NOMO-1 (cell line): ENCODE measurements at regions not wholly inside any gene's neighbourhood (a gene's known extent, or its start where the extent isn't known, plus 50 kb on each side); places are given as distances from the start of the nearest gene placed in this dataset.
"Not testable (repeated sequence)": the region's sequence is repeated elsewhere in the genome, so short reads cannot be mapped to it uniquely, and the experiment has no call there.

Experiments
- DNase-seq, 2 experiments: peaks; one replicate each; lab custom pipeline; 2025; ENCODE audit not compliant: unreplicated experiment in 2 of 2; lab: John Stamatoyannopoulos, UW

DNA sequence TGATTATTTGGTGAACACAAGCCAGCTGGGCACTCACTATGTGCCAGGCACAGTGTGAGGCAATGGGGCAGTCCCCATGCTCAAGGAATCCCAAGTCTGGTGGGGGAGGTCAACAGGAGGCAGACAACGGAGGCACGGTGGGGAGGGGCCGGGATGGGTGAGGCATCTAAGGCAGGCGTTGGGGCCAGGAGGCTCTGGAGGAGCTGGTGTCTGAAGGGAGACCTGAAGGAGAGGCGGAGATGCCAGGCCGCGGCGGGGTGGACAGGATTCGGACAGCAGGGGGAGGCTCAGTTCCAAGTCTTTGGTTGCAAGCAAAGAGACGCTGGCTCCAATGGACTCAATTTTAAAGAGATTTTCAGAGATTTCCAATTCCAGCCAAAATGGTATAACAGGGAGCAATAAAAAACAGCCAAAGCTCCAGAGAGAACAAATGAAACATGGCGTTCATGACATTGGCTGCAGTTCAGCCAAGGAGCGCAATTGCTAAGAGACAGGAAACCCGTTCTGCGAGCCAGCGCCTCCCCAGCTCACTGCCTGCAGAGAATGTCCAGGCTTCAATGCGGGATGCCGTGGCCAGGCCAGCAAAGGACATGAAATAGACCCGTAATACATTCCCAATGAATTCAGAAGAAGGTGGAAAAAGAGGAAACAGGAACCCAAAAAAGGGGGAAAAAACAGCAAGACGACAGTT, 105.2 kb upstream of the LRPAP1 start:
- DNase-seq, result no peak

DNA sequence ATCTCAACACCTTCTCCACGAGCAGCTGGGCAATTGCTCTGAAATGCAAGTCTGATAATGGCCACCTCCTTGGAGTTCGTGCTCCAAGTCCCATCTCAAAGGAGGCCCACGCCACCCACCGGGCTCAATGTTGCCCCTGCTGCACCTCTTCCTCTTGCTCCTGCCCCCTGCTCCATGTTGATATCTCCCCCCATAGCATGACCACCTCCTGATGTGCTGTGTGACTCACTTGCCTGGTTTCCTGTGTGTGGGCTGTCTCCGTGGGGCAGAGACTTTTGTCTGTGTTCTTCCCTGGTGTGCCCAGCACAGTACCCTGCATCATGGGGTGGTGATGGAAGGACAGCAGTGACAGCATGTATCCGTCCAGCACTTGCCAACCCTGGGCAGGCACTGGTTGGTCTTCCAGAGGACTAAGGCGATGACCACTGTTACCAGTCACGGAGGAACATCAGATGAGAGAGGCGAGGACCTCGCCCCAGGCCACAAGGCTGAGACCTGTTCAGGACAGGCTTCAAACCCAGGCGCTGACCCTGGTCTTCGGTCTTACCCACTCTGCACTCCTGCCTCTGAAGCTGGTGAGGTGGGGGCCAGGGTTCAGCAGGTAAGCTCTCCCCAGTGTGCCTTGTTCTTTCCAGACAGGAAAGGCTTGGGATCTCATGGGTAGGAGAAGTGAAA, 104.6 kb upstream of the LRPAP1 start:
- DNase-seq, result no peak

DNA sequence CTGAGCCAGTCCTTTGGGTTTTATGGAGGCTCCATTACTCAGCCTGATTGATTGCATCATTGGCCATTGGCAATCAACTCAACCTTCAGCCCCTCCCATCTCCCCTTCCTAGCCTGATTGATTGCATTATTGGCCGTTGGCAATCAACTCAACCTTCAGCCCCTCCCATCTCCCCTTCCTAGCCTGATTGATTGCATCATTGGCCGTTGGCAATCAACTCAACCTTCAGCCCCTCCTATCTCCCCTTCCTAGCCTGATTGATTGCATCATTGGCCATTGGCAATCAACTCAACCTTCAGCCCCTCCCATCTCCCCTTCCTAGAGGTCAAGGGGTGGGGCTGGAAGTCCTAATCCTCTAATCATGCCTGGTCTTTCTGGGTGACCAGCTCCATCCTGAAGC, 103.8 kb upstream of the LRPAP1 start:
- not testable (repeated sequence) for DNase-seq

DNA sequence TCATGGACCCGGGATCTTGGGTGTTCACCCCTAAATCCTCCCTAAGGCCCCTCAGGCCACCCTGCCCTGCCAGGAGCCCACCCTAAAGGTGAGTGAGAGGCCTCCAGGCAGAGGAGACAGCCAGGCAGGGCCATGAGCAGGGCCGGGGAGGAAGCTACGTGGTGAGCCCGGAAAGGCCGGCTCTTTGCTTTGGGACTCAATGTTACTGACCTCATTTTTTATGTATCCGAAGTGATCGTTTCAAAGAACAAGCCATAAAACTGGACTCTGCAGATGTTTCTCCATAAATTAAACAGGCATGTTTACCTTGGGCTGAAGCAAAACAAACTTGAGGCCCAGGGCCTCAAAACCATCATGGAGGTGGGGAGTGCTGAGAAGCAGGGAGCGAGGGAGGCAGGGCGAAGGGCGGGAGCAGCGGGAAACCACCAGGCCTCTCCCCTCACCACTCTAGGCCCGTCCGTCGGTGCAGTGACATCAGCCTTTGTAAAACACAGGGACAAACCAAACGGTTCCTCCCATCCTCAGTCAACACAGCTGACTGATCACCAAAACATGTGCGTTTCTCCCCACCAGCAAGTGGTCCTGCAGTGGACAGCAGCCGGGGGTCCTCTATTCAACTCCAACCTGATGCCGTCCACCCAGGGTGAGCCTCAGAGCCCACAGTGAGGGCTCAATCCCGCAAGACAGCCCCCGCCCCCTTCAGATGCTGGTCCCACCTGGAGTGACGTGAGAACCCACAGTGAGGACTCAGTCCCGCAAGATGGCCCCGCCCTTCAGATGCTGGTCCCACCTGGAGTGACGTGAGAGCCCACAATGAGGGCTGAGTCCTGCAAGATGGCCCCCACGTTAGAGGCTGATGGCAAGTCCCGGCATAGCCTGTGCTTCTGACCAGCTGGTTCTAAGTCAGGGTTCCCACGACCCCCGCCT, 102.9 kb upstream of the LRPAP1 start:
- DNase-seq, result no peak

DNA sequence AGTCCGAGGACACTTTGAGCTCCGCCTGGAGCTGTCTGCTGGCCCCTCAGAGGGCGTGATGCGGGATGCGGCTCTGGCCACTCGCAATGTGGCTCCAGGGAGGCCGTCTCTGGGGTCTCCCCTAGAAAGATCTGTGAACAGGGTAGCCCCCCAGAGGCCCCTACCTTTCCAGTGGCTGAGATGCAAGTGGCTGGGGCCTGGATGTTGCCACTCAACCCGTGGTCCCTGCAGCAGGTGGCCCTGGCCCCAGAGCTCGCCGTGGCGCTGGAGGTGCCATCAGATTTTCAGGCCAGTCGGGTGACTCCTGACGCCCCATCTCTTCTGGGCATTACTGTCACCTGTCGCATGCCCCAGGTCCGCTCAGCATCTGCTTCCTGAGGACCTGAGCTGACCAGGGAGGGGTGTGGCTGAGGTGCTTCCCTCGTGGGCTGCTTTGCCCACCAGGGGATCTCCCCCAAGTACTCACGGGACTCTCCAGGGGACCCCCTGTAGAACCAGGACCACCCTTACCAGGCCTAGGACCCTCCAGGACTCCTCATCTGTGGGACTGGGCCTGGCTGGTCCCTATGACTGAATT, 102.1 kb upstream of the LRPAP1 start:
- DNase-seq, result no peak

DNA sequence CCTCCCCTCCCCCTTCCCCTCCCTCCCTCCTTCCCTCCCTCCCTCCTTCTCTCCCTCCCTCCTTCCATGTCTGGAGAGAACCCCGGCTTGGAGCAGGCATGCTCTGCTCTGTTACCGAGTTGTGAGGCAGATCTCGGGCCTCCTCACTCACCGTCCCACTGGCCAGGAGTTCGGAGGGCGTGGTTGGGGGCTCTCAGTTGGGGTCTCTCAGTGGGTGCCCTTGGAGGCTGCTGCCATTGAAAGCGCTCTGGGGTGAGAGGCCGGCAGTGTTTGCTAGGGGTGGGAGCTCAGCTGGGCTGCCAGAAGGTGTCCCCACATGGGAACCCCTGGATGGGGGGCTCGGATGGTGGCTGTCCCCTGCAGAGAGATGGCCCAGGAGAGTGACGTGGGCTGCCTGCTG, 101.1 kb upstream of the LRPAP1 start:
- not testable (repeated sequence) for DNase-seq

DNA sequence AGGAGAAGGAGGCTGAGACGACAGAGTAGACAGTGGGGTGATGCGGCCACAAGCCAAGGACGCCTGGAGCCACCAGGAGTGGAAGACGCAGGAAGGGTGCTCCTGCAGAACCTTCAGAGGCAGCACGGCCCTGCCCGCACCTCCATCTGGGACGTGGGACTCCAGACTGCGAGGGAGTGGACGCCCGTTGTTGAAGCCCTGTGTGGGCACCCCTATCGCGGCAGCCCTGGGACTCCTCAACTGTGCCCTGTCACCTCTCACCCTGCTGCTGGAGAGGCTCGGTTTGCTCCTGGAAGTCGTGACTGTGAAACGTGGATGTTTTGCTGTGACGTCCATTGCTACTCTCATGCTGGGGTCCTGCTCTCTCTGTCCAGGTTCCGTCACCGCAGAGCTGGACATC, 100.6 kb upstream of the LRPAP1 start:
- not testable (repeated sequence) for DNase-seq

DNA sequence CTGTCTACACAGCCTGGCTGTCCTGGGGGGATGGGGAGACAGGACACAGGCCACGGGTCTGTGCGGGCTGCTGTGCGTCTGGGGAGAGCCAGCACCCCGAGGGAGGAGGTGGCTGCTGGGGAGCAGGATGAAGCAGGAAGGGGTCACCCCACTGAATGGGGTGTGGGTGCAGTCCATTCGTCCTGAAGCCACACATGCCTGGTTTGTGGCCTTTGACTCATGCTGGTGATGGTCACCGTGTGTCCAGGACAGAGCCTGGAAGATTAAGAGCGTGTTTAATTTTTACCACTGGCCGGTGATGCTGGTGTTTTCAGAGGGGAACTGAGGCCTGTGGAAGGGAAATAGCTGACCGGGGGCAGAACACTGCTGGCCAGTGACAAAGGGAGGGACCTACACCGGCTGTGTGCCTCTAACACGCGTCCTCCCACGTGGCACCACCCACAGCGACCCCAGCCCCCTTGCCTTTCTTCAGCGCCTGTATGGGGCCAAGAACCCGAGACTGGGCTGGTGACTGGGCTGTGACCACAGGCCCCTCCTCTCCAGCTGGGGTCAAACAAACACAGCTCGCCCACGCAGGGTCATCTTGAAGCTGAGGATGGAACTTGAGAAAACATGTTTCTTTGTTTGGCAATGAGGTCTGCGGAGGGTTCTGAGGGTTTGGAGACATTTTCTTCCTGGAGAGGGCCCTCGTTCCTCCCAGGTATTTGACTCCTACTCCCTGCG, 99.5 kb upstream of the LRPAP1 start:
- DNase-seq, result not testable (repeated sequence)

DNA sequence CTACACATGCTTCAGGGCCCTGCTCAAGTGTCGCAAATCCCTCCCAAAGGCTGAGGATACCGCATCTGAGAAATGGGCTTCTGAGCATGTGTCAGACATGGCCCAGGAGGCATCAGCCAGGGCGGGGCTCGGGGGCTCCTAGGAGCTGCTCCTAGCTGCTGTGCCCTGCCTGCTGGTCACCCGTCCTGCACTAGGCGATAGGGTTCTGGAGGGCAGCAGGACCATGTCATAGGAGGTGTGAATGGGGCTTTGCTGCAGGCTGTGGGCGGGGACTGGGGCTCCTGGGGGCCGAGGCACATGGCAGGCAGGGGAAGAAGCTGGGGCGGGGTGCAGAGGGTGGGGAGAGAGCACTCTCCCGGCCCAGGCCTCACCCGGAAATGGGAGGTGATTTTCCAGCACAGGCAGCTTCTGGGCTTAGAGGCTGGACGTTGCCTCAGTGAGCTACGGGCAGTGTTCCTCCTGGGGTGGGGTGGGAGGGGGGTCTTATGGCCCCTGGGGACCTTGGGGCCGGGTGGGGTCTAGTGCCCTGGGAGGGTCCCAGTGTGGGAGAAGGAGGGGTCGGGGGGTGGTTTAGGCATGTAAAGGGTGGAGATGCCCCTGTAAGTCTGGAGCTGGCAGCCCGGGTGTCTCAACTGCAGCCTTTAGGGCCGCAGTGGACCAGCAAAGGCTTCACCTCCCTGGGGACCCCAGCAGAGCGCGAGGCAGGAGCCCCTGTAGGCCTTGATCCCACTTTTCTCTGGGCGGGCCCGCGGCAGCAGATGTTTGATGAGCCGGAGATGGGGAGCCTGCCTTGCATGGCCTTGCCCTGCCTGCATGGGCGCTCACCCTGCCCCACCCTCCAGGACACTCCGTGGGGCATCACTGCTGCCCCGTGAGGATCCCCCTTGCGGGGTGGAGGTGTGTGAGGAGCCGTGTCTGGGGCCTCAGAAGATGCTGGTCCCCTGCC, 98.6 kb upstream of the LRPAP1 start:
- DNase-seq, result no peak

DNA sequence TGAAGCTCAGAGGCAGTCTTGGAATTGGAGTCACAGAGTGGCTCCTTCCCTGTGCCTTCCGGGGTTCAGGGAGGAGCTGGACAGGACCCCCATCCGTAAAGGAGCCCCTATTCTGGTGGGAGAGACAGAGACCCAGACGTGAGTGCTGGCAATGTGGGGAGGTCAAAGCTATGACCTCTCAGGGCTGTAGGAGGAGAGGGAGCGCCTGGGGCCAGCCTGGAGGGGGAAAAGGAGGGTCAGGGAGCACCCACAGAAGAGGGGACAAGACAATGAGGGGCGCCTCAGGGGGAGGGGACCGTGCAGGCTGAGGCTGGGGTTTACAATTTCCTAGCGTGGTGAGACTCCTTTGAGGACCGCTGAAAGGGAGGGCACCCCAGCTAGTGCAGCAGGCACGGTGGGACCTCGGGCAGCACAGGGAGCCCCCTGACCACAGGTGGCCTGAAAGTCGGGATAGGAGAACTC, 97.9 kb upstream of the LRPAP1 start:
- no peak for DNase-seq

DNA sequence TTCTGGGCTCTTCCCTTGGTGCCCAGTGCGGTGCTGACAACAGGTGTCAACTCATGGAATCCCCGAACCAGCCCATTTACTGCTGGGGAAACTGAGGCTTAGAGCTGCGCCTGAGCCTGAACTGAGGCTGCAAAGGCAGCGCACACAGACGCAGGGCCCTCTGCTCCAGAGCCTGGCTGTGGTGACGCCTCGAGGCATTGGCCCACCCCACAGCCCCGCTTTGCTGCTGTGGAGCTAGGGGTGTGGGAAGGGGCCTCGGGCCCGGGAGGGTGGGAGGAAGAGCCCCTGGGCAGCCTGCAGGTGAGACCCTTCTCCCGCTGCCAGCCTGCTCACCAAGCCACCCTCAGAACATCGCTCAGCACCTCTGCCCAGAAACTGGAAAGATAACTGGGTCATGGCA, 97.4 kb upstream of the LRPAP1 start:
- DNase-seq, result no peak

DNA sequence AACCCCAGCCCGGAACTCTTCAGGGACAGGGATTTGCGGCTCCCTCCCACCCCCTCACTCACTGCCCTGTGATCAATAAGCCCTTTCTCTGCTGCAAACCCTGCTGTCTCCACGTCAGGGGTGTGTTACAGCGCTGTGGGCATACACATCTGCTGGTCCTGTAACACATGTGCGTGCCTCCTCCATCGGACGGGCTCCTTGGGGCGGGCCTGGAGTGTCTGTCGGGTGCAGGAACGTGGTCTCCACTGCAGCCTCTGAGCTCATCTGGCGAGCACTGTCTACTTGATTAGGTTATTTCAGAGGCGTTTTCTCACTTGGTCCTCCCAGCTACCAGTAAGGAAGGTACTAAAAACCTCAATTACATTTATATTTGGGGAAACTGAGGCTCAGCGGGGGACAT, 97.0 kb upstream of the LRPAP1 start:
- DNase-seq, result not testable (repeated sequence)

DNA sequence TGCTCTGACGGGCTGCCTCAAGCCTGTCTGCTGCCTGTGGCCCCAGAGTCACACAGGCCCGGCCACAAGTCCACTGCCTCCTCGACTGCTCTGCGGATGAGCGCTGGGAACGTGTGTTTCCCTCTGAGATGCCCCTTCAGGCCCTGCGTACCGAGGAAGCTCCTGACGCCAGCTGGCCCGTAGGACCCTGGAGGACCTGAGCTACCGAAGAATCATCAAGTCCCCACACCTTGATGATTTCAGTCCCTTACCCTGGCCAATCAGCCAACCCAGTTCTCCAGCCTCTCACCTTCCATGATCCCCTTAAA, 96.6 kb upstream of the LRPAP1 start:
- DNase-seq, result no peak

DNA sequence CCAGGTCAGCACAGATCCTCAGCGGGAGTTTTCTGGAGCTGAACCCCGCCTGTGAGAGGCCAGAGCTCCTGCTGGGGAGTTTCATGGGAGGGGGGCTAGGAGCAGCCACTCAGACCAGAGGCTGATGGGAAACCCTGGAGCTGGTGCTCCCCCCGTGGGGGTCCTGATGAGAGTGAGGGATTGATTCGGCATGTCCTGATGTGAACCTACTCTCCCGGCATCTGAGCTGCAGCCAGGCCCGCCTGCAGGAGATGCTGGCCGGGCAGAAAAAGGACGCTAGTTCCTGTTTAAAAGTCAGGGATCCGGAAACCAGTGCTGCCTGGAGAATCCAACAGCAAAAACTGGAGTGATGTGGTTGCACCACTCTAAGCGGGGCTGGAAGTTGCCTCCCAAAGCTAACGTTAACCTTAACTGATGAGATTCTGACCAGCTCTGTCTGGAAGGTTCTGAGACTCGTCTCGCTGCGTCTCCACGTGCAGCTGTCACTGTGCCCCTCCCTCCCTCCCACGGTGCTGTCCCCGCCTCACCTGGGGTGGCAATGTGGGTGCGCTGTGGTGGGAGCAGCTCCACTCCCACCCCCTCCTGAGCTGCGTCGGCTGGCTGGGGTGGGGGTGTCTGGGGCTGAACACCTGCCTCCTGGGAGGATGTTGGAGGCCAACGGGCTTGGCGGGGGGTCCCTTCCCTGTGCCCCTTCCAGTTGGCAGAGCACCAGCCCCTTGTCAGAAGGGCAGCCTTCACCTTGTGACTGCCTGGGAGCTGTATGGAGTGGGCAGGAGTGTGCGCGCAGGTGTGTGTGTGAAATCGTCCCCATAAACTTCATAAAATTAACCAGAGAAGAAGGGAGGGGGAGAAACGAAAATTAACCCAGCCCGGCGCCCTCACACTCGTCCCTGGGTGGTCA, 96.0 kb upstream of the LRPAP1 start:
- DNase-seq, result not testable (repeated sequence)

DNA sequence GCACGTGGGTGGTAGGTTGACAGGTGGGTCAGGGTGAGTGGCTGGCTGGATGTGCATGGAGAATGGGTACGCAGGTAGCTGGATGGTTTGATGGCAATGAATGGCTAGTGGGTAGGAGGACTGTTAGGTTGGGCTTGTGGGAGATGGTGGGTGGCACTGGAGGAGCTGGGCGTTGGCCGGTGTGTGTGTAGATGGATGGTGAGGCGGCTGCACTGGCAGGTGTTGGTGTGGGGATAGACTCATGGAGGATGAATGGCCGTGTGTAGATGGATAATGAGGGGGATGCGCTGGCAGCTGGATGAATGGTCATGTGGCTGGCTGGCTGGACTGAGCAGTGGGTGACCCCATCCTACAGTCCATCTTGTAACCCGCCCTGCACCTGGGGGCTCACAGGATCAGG, 95.2 kb upstream of the LRPAP1 start:
- not testable (repeated sequence) for DNase-seq

DNA sequence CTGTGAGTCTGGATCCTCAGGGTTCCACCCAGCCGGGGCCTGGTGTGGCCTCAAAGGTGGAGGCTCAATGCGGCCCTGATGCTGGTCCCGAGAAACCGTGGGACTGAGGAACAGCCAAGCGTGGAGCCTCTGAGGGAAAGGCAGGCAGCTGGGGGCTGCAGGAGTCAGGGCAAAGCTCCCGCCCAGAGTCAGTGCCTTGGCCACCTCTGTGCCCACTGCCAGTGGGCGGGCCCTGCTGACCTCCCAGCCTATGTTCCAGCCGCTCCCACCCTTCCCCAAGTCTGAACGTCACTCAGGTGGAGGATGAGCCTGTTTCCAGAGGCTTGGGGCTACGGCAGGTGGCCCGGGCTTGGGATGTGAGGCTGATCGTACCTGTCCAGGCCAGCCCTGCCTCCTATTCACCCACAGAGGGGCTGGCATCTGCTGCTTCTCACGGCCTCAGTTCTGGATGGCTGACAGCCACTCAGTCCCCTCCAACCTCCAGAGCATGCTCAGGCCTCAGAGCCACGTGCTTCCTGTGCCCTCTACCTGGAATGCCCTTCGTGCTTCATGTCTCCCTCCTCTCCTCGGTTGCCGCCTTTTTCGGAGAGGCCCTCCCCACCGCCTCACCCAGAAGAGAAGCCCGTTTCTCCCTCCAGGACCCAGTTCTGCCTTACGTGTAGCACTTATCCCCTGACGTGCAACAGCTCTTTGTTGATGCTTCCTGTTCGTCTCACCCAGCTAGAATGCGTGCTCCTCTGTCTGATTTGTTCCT, 94.1 kb upstream of the LRPAP1 start:
- not testable (repeated sequence) for DNase-seq

DNA sequence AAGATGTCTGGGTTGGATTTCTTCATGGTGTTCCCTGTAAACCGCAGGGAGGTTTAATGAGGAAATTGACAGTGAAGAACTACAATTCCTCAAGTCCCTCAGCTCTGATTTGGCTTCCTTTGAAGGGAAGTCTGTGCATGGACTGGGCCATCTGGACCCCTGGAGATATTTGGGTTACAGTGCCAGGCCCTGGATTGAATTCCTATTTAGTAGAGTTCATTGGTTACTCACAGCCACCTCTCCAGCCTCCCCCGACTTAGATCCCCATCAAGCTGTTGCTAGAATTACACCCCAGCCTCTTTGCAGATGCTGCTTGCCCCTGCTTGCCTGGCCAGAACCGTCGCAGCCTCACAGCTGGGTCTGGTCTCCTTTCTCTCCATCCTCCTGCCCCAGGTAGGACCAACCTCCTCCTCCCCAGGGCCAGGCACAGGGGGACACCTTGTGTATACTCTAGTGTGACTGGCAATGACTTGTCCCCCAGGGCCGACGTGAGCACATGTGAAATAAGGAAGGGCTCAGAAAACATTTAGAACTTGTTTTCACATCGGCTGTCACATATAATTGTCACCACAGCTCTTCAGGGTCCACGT, 93.2 kb upstream of the LRPAP1 start:
- not testable (repeated sequence) for DNase-seq
